ENCODE measurements at regions not wholly inside any gene's neighbourhood (a gene's known extent, or its start where the extent isn't known, plus 50 kb on each side); places are given as distances from the start of the nearest gene placed in this dataset.

DNA sequence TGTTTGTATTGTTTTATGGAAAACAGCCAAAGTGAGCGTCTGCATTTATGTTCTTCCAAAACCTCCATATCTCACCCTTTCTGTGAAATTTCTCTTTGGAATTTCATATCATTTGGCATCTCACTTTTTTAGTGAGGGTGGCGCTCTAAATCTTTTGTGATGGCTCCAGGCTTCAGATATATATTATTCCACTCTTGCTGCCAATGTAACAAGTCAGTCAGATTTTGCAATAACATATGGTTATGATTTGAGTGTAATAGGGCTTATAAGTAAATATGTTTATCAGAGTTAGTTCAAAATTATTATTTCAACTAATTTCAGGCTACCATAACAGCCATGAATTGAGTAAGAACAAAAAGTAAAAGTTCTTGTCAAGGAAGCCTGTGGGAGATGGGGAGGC is 314.7 kb downstream of the PDGFC start:
- no peak overlapping the region for H3K27ac ChIP-seq
- TF ChIP-seq, protein P1, sequence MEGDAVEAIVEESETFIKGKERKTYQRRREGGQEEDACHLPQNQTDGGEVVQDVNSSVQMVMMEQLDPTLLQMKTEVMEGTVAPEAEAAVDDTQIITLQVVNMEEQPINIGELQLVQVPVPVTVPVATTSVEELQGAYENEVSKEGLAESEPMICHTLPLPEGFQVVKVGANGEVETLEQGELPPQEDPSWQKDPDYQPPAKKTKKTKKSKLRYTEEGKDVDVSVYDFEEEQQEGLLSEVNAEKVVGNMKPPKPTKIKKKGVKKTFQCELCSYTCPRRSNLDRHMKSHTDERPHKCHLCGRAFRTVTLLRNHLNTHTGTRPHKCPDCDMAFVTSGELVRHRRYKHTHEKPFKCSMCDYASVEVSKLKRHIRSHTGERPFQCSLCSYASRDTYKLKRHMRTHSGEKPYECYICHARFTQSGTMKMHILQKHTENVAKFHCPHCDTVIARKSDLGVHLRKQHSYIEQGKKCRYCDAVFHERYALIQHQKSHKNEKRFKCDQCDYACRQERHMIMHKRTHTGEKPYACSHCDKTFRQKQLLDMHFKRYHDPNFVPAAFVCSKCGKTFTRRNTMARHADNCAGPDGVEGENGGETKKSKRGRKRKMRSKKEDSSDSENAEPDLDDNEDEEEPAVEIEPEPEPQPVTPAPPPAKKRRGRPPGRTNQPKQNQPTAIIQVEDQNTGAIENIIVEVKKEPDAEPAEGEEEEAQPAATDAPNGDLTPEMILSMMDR (conservative IDR thresholded peaks at IDR 0.05), result no peak

DNA sequence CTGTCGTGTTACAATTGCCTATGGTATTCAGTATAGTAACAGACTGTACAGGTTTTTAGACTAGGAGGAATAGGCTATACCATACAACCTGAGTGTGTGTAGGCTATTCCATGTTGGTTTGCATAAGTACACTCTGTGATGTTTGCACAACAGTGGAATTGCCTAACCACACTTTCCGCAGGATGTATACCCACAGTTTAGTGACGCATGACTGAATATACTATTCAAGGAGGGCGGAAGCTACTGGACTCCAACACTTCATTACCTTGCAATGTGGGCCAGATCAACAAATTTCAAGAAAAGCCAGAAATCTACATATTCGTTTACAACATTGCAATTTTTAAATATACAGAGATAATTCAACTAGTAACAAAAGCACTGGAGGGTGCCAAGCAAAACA is 317.2 kb downstream of the PDGFC start:
- no peak overlapping the region for H3K27ac ChIP-seq
- TF ChIP-seq, protein P1 (conservative IDR thresholded peaks at IDR 0.05), result no peak

DNA sequence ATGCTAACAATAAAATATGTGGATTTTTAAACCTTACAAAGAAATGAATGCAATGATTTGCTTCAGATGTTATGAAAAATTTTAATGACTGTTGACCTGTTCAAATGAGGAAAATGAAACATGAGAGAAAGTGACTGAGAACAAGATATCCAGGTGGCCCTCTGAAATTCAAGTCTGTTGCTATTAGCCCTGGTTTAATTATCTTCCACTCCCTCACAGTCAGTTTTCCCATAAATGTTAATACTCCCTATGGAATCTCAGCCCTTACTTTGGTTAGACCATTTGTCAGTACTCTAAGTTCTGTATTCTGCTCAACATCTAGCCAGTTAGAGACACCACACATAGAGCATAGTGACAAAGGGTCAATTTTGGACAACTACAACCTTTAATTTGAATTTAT is 327.8 kb downstream of the PDGFC start:
- TF ChIP-seq, protein P1 (conservative IDR thresholded peaks at IDR 0.05), result no peak
- H3K27ac ChIP-seq, result no peak overlapping the region

DNA sequence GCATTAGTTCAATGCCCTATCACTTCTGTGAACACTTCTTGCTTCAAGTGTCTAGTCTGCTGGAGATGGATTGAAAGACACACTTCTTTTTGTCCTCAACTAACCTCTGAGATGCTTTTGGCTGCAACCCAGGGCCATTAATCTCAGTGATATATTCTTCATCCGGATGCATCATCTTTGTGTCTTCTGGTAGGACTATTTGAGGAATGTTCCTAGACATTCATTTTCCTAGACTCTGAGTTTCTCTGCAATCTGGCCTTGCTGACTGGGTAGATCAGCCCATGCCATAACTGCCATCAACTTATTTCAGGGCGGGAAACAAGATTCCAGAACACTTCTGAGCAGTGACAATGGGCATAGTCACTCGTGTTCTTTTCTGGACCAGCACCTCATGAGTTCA is 329.4 kb downstream of the PDGFC start:
- TF ChIP-seq, protein P1 (conservative IDR thresholded peaks at IDR 0.05), result no peak
- no peak overlapping the region for H3K27ac ChIP-seq

DNA sequence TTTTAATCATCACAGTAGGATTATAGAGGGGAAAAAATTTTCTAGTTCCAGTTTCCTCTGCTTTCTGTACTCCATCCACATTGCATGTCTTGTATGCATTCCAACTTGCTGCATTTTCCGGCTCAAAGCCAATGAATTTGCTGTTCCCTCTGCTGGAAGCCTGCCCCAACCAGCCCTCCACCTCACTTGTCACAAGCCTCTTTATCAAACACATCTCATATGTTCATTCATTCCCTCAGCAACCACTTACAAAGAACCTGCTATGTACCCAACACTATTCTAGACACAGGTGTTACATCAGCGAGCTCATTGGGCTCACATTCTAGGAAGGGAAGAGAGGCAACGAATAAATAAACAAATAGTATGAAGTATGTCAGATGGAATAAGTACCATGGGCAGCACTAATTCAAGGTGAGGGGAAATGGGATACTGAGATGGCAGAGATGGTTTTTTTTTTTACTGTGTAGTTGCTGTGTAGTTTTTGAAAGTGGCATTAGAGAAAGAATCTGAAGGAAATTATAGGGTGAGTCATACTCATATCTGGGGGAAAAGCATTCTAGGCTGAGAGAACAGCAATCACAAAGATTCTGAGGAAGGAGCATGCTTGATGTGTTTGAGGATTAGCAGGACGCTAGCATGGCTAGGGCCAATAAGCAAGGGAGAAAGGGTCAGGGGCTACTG is 332.5 kb downstream of the PDGFC start:
- H3K27ac ChIP-seq, result no peak overlapping the region

DNA sequence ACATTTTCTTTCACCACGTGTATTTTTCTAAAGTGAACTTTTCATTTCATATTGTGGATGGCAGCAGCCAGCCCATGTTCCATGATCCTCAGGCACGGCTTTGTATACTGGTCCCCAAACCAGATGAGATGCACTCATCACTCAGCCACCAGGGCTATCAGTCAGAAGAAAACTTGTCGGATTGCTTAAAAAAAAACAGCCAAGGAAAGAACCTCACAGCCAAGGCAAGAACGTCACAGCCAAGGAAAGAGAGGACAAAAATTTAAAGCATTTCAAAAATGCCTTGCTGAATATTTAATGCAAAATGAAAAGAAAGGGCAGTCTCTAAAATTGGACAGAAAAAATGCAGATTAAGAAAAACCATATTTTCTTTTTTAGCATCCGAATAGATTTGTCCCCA is 333.3 kb downstream of the PDGFC start:
- TF ChIP-seq, protein P1 (conservative IDR thresholded peaks at IDR 0.05), result no peak

More for the DNA sequence above, 332.5 kb downstream of the PDGFC start:
- TF ChIP-seq, protein P1 (conservative IDR thresholded peaks at IDR 0.05), result no peak

DNA sequence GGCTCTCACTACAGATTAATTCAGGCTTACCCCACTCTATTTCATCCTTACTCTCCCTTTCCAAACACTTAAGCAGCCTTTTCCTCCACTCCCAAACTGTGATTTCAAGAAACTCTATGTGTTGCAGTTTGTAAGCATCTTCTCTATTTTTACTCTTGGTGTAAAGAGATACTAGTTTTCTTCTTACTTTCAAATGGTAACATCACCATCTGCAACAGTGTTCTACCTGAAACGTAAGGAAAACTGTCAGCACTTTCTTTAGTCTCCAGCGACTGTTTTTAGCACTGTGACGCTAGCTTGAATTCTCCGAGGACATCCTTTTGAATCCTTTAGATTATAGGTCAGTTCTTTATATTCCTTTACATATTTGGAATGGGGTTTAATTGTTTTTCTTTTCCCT is 335.2 kb downstream of the PDGFC start:
- TF ChIP-seq, protein P1 (conservative IDR thresholded peaks at IDR 0.05), result no peak

More for the DNA sequence above, 333.3 kb downstream of the PDGFC start:
- H3K27ac ChIP-seq, result no peak overlapping the region

More for the DNA sequence above, 335.2 kb downstream of the PDGFC start:
- no peak overlapping the region for H3K27ac ChIP-seq
